ENCODE measurements at regions not wholly inside any gene's neighbourhood (a gene's known extent, or its start where the extent isn't known, plus 50 kb on each side); places are given as distances from the start of the nearest gene placed in this dataset.

DNA sequence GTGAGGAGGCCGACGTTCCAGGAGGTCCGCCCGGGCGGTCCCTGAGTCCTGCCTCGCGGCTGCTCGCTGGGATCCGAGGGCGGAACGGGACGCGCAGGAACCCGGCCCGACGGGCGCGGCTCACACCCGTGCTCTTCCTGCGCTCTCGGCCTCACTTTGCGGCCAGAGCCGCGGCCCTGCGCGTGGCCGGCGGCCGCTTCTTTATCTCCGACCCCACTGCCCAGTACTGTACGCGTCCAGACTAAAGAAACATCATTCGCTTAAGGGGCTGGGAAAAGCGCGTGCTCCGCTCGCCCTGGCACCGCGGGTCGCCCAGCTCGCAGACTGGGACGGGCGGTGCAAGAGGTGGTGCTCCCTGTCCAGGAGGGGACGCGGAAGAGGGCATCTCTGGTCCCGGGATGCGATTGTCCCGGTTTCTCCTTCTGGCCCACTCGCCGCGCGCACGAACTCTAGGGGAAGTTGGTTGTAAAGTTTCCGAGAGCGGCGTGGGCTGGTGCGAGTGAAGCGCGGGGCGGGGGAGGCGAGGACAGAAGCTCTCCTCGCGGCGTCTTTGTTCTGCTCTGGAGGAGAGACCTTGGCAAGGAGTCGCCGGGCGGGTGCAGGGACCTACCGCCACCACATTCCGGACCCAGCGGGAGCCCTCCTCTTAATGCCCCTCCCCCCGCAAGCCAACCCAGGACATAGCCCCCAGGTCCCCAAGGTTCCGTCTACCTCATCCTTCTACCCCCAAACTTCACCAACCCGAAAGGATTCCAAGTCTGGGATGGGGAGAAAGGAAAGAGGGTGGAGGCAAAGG lies 71.0 kb downstream of the SOX4 start:
- intact Hi-C loops (cut with DNase I; ENCODE audit: low total_unique reads), result no loop called here
- H3K4me3 ChIP-seq, result peak overlapping the region; percentile 41 to 94 (median 76)
- H3K27ac ChIP-seq, result peak overlapping the region; percentile 86 to 93
- no peaks in the 10 kb centered on the region for H3K27me3 ChIP-seq
- no peaks in the 10 kb centered on the region for H3K36me3 ChIP-seq
- DNase-seq (ENCODE audit: low spot score in 2 of 2), result peak; percentile 62 to 67
- no peaks in the 10 kb centered on the region for H3K4me1 ChIP-seq
- TF ChIP-seq POLR2AphosphoS5 (IDR thresholded peaks at IDR 0.05), result peak in 2 of 3 donors; percentile 20 to 41
- TF ChIP-seq, protein P1, sequence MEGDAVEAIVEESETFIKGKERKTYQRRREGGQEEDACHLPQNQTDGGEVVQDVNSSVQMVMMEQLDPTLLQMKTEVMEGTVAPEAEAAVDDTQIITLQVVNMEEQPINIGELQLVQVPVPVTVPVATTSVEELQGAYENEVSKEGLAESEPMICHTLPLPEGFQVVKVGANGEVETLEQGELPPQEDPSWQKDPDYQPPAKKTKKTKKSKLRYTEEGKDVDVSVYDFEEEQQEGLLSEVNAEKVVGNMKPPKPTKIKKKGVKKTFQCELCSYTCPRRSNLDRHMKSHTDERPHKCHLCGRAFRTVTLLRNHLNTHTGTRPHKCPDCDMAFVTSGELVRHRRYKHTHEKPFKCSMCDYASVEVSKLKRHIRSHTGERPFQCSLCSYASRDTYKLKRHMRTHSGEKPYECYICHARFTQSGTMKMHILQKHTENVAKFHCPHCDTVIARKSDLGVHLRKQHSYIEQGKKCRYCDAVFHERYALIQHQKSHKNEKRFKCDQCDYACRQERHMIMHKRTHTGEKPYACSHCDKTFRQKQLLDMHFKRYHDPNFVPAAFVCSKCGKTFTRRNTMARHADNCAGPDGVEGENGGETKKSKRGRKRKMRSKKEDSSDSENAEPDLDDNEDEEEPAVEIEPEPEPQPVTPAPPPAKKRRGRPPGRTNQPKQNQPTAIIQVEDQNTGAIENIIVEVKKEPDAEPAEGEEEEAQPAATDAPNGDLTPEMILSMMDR (IDR thresholded peaks at IDR 0.05), result no peak
- no peaks in the 10 kb centered on the region for H3K9me3 ChIP-seq

DNA sequence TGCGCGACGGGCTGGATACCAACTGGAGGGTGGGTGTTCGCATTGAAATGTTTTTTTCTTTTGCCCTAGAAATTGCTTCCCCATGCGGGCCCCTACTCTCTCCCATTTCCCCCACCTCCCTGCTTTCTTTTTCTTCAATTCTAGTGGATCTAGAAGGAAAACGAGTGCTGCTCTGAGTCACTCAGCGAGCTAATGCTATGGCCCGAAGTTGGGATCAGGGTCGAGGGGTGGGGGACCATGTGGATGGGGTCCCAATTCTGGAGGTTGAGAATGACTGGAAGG lies 71.5 kb downstream of the SOX4 start:
- H3K27ac ChIP-seq, result peak overlapping the region; percentile 86 to 93
- H3K4me1 ChIP-seq, result no peaks in the 10 kb centered on the region
- no peaks in the 10 kb centered on the region for H3K36me3 ChIP-seq
- intact Hi-C loops (cut with DNase I; ENCODE audit: low total_unique reads), result no loop called here
- H3K27me3 ChIP-seq, result no peaks in the 10 kb centered on the region
- peak overlapping the region; percentile 41 to 94 (median 76) for H3K4me3 ChIP-seq
- TF ChIP-seq POLR2A (IDR thresholded peaks at IDR 0.05) (no peak), POLR2AphosphoS5 (IDR thresholded peaks at IDR 0.05) (peak in 1 of 3 donors; percentile 28)
- TF ChIP-seq, protein P1 (IDR thresholded peaks at IDR 0.05), result no peak
- DNase-seq (ENCODE audit: low spot score in 2 of 2), result no peak
- no peaks in the 10 kb centered on the region for H3K9me3 ChIP-seq

DNA sequence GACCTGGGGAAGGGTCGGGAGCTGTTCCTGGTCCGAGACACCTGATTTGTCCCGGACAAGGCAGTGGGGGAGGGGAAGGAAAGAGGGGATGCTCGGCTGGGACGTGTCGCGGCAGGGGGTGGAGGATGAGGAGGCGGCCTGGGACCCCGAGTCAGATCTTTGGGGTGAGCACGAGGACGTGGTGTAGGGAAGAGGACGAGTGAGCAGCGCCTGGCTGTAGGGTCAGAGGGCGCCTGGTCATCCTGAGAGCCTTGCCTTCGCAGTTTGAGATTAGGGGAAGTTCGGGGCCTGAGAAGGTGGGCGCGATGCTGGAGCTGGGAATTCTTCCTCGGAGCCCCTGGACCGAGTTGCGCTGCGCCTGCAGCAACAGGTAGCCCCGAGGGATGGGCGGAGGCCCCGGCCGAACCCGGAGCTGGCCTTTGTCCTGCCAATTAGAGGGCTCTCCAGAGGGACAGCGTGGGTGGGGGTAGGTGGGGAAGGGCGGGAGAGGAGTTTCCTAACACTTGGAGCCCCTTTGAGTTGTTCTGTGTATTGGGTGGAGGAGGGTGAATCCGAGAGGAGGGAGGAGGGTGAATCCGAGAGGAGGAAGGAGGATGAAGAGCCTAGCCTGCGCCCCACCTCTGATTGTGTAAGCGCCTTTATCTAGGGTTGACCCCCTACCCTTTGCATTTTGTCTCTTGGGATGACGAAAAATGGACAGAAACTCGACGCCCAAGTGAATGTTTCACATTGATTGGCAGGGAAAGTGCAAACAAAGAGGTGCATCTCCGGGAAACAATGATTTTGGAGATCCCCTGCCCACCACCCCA lies 72.0 kb downstream of the SOX4 start:
- TF ChIP-seq POLR2AphosphoS5 (IDR thresholded peaks at IDR 0.05) (no peak), POLR2A (IDR thresholded peaks at IDR 0.05) (no peak)
- TF ChIP-seq, protein P1 (IDR thresholded peaks at IDR 0.05), result no peak
- Histone ChIP-seq H3K9me3 (no peaks in the 10 kb centered on the region), H3K4me3 (peak overlapping the region; percentile 41 to 94 (median 76)), H3K27me3 (no peaks in the 10 kb centered on the region), H3K27ac (peak overlapping the region; percentile 86 to 93), H3K36me3 (no peaks in the 10 kb centered on the region), H3K4me1 (no peaks in the 10 kb centered on the region)
- intact Hi-C loops (cut with DNase I; ENCODE audit: low total_unique reads), result no loop called here
- no peak for DNase-seq (ENCODE audit: low spot score in 2 of 2)

DNA sequence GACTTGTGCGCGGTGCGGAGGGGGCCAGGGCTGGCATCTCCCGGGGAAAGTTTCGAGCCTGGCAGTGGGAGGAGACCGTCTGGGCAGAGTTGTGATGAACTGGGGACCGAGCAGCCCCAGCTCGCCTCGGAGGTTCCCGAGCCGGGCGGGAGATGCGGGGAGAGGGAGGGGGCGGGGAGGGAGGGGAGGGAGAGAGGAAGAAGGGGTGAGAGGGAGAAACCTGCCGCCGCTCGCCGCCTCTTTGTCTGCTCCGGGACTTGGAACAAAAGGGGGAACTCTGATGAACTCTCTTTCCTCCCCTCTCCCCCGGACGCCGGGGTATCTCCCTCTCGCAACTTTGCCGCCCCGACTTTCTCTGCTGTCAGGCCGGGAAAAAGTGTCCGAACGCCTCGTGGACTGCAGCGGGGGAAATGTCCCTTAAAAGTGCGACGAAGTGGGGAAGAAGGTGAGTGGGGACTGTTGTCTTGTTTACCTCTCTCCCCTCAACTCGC lies 72.7 kb downstream of the SOX4 start:
- peak overlapping the region; percentile 86 to 93 for H3K27ac ChIP-seq
- no peaks in the 10 kb centered on the region for H3K27me3 ChIP-seq
- no peak for TF ChIP-seq POLR2AphosphoS5 (IDR thresholded peaks at IDR 0.05)
- no peak for TF ChIP-seq POLR2A (IDR thresholded peaks at IDR 0.05)
- TF ChIP-seq, protein P1 (IDR thresholded peaks at IDR 0.05), result no peak
- H3K9me3 ChIP-seq, result no peaks in the 10 kb centered on the region
- H3K4me1 ChIP-seq, result no peaks in the 10 kb centered on the region
- DNase-seq (ENCODE audit: low spot score in 2 of 2), result peak; percentile 57 to 58
- intact Hi-C loops (cut with DNase I; ENCODE audit: low total_unique reads), result no loop called here
- H3K4me3 ChIP-seq, result peak overlapping the region; percentile 41 to 94 (median 76)
- no peaks in the 10 kb centered on the region for H3K36me3 ChIP-seq

Measured in breast epithelium (tissue), 4 donors.